Liver (tissue), 3 donors: ENCODE measurements at regions not wholly inside any gene's neighbourhood (a gene's known extent, or its start where the extent isn't known, plus 50 kb on each side); places are given as distances from the start of the nearest gene placed in this dataset.

Experiments used
- FOXA1 ChIP-seq: IDR thresholded peaks from 2 replicates; pipeline ENCODE4 v1.6.1; 2016; ENCODE audit warnings: antibody characterized with exemption
- GABPA ChIP-seq, 2 donors: IDR thresholded peaks in 1 of 2; conservative IDR thresholded peaks in 1 of 2; 2 replicates each; pipeline ENCODE4 v1.6.1; 2016; ENCODE audit warnings: antibody characterized with exemption in 2 of 2, mild to moderate bottlenecking in 1 of 2, moderate library complexity in 1 of 2
- JUND ChIP-seq, 2 donors: IDR thresholded peaks; 2 replicates each; pipeline ENCODE4 v1.6.1; 2016; ENCODE audit warnings: antibody characterized with exemption in 2 of 2
- RAD21 ChIP-seq, 2 donors: IDR thresholded peaks; 2 replicates each; pipeline ENCODE4 v1.6.1; 2016; ENCODE audit warnings: antibody characterized with exemption in 2 of 2, mild to moderate bottlenecking in 2 of 2
- TAF1 ChIP-seq: conservative IDR thresholded peaks from 2 replicates; pipeline ENCODE4 v1.6.1; 2016; ENCODE audit warnings: antibody characterized with exemption, mild to moderate bottlenecking
- YY1 ChIP-seq: IDR thresholded peaks from 2 replicates; pipeline ENCODE4 v1.6.1; 2016; ENCODE audit warnings: antibody characterized with exemption, mild to moderate bottlenecking
- TF ChIP-seq, protein P1 (sequence below): IDR thresholded peaks from 2 replicates; pipeline ENCODE4 v1.6.1; 2016; ENCODE audit warnings: antibody characterized with exemption, mild to moderate bottlenecking
- TF ChIP-seq, protein P2 (sequence below): fragments of 150-350 bp; IDR thresholded peaks from 2 replicates; pipeline ENCODE4 v1.5.1; 2017; ENCODE audit warnings: improper control_type of control experiment, low read depth, low read length; ENCODE audit not compliant: missing input control
- TF ChIP-seq, protein P3 (sequence below): IDR thresholded peaks from 2 replicates; pipeline ENCODE4 v1.6.1; 2016; ENCODE audit warnings: antibody characterized with exemption
- TF ChIP-seq, protein P4 (sequence below): IDR thresholded peaks from 2 replicates; pipeline ENCODE4 v1.6.1; 2016; ENCODE audit warnings: antibody characterized with exemption
- donor health status: healthy.
- donor health status: healthy.

DNA sequence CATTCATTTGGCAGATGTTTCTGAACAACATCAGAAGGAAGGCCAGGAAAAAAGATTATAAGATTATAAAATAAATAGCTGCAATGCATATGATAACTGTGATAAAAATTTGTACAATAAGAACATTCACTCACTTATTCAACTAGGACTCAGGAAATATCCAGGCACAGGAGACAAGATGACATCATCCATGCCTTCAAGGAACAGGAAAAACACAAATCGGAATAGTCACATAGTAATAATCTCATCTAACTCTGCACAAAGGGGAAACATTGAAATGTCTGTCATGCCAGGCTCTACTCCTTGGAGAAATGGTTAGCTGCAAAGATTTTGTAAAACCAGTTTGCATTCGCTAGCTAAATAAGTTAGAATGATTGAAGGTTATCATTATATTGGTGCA lies 233.5 kb upstream of the AGTR1 start:
- TF ChIP-seq TAF1 (no peak), RAD21 (IDR thresholded peaks at IDR 0.05) (no peak), GABPA (IDR thresholded peaks at IDR 0.05 in 1 of 2, conservative IDR thresholded peaks at IDR 0.05 in 1 of 2) (no peak), FOXA1 (no peak), JUND (IDR thresholded peaks at IDR 0.05) (no peak), YY1 (no peak)
- TF ChIP-seq, protein P1, sequence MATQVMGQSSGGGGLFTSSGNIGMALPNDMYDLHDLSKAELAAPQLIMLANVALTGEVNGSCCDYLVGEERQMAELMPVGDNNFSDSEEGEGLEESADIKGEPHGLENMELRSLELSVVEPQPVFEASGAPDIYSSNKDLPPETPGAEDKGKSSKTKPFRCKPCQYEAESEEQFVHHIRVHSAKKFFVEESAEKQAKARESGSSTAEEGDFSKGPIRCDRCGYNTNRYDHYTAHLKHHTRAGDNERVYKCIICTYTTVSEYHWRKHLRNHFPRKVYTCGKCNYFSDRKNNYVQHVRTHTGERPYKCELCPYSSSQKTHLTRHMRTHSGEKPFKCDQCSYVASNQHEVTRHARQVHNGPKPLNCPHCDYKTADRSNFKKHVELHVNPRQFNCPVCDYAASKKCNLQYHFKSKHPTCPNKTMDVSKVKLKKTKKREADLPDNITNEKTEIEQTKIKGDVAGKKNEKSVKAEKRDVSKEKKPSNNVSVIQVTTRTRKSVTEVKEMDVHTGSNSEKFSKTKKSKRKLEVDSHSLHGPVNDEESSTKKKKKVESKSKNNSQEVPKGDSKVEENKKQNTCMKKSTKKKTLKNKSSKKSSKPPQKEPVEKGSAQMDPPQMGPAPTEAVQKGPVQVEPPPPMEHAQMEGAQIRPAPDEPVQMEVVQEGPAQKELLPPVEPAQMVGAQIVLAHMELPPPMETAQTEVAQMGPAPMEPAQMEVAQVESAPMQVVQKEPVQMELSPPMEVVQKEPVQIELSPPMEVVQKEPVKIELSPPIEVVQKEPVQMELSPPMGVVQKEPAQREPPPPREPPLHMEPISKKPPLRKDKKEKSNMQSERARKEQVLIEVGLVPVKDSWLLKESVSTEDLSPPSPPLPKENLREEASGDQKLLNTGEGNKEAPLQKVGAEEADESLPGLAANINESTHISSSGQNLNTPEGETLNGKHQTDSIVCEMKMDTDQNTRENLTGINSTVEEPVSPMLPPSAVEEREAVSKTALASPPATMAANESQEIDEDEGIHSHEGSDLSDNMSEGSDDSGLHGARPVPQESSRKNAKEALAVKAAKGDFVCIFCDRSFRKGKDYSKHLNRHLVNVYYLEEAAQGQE: no peak
- TF ChIP-seq, protein P2, sequence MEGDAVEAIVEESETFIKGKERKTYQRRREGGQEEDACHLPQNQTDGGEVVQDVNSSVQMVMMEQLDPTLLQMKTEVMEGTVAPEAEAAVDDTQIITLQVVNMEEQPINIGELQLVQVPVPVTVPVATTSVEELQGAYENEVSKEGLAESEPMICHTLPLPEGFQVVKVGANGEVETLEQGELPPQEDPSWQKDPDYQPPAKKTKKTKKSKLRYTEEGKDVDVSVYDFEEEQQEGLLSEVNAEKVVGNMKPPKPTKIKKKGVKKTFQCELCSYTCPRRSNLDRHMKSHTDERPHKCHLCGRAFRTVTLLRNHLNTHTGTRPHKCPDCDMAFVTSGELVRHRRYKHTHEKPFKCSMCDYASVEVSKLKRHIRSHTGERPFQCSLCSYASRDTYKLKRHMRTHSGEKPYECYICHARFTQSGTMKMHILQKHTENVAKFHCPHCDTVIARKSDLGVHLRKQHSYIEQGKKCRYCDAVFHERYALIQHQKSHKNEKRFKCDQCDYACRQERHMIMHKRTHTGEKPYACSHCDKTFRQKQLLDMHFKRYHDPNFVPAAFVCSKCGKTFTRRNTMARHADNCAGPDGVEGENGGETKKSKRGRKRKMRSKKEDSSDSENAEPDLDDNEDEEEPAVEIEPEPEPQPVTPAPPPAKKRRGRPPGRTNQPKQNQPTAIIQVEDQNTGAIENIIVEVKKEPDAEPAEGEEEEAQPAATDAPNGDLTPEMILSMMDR: no peak
- TF ChIP-seq, protein P3, sequence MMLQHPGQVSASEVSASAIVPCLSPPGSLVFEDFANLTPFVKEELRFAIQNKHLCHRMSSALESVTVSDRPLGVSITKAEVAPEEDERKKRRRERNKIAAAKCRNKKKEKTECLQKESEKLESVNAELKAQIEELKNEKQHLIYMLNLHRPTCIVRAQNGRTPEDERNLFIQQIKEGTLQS: no peak
- TF ChIP-seq, protein P4, sequence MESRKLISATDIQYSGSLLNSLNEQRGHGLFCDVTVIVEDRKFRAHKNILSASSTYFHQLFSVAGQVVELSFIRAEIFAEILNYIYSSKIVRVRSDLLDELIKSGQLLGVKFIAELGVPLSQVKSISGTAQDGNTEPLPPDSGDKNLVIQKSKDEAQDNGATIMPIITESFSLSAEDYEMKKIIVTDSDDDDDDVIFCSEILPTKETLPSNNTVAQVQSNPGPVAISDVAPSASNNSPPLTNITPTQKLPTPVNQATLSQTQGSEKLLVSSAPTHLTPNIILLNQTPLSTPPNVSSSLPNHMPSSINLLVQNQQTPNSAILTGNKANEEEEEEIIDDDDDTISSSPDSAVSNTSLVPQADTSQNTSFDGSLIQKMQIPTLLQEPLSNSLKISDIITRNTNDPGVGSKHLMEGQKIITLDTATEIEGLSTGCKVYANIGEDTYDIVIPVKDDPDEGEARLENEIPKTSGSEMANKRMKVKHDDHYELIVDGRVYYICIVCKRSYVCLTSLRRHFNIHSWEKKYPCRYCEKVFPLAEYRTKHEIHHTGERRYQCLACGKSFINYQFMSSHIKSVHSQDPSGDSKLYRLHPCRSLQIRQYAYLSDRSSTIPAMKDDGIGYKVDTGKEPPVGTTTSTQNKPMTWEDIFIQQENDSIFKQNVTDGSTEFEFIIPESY: no peak
